GM21529 (cell line): ENCODE measurements at regions not wholly inside any gene's neighbourhood (a gene's known extent, or its start where the extent isn't known, plus 50 kb on each side); places are given as distances from the start of the nearest gene placed in this dataset.

Experiments
- ATAC-seq: cut with Tn5 transposase; IDR thresholded peaks from one replicate; pipeline ENCODE4 v1.9.1; 2021; ENCODE audit not compliant: unreplicated experiment

- no peak for ATAC-seq
These were observed 79.6 kb upstream of the RNU6ATAC start for GRCh38 chr9:134243778-134244467.

GRCh38 chr9:134245179-134245578 is 80.8 kb upstream of the RNU6ATAC start:
- no peak for ATAC-seq

GRCh38 chr9:134247918-134248631 is 78.2 kb upstream of the RXRA start:
- no peak for ATAC-seq

GRCh38 chr9:134251296-134252069 is 74.8 kb upstream of the RXRA start:
- no peak for ATAC-seq

- no peak for ATAC-seq
These were observed 74.0 kb upstream of the RXRA start for GRCh38 chr9:134252084-134252830.

GRCh38 chr9:134253606-134254205 is 72.5 kb upstream of the RXRA start:
- no peak for ATAC-seq

DNA sequence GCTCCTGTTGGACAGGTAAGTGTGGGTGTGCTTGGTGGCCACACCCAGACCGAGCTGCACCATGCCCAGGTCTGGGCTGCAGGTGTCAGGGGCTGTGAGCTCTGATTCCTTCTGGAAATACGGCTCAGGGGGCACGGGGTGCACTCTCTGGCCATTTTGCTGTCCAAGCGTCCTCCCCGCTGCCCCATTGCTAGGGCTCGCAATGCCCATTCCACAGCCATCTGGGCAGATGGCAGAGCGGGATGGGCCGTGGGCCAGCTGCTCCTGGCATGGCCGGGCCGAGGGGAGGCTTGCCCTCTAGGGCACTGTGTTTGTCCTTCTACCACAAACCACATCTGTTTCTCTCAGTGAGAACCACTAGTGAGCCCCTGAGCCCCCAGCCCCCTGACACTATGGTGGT is 67.9 kb upstream of the RXRA start:
- no peak for ATAC-seq

DNA sequence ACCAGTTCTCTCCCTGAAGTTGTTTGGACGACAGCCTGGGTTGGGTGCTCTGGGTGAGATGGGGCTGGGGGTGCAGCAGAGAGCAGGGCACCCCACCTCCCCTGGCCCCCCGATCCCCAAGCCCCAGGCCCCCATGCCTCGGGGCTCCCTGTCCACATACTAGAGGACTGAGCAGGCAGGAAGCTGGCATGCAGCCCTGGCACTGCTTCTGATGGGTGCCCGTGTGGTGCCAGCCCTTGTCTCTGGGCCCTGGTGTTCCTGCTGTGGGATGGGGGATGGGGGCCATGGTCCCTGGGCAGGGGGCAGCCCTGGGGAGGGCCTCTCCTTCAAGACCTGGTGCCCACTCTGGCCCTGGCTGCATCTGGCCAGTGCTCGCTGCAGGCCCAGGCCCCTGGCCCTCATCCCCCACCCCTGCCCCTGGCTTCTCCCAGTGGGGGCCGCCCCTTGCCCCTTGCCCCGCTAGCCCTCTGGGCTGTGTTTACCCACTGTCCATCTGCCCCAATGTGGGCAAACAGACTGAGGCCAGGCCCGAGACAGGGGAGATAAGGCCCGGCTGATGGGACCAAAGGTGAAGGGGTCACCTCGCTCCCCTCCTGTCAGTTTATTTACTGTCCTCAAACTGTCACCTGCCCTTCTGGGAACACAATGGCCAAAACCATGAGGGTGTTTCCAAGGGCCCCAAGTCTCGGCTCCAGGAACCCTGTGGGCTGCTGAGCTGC is 67.3 kb upstream of the RXRA start:
- ATAC-seq: no peak

DNA sequence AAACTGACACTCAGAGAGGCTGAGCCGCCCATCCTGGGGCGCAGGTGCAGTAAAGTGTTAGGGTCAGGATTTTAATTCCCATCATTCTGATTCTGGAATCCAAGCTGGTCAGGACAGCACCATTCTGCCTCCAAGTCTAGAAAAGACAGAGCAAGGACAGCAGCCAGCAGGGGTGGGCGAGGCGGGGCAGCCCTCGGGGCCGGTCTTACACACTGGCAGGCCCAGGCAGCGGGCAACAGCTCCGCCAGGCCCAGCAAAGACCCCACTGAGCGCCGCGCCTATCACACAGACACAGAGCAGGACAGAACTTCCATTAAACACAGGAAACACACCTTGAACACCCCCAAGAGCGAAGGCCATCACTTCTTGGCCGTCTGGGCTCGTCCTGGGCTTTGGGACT is 66.5 kb upstream of the RXRA start:
- no peak for ATAC-seq

DNA sequence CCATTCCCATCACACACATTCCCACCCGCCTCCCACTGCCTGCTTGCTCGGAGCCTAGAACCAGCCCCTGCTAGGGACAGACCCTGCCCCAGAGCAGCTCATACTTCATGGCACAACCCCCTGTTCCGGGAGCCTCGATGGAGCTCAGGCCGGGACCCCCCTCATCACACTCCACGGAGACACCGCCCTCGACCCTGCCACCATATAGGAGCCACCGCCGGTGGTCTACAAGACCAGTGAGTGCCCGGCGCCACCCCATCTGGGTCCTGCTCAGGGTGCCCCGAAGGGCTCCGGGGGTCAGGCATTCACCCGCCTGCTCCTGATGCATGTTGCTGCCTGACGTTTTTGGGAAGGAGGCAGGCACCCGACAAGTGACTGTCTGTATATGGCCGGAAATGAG is 65.5 kb upstream of the RXRA start:
- ATAC-seq: no peak

- ATAC-seq: no peak
These were observed 64.2 kb upstream of the RXRA start for GRCh38 chr9:134262035-134262434.

DNA sequence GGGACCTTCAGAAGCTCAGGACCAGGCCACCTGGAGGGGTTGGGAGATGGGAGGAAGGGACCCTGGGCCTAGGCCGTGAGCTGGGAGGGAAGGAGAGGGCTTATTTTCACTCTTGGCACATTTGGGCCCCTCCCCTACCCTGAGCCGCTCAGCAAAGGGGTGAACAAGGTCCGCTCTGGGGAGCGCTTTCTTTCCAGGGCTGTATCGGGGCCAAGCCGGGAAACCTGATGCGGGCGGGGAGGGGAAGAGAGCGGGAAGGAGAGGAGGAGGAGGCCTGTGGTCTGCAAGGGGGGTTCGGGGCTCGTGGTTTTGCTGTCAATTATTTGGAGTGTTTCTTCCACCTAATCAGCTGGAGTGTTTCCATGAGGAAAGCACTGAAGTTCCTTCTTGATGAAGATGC is 62.7 kb upstream of the RXRA start:
- no peak for ATAC-seq

DNA sequence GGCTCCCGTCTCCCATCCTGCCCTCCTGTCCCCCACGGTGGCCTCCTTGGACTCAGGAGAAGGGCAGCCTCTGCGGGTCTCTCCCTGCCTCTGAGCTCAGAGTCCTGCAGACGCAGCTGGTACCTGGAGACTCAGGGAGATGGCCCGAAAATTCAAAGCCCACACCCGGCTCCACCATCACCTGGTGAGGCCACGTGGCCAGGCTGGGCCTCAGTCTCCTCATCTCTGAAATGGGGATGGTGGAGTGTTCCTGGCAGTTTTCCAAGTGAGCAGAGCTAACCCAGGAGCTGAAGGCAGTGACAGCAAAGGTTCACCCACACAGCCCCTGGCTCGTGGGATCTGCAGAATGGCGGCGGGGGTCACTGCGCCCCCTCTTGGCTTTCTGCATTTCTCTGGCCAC is 62.1 kb upstream of the RXRA start:
- no peak for ATAC-seq

DNA sequence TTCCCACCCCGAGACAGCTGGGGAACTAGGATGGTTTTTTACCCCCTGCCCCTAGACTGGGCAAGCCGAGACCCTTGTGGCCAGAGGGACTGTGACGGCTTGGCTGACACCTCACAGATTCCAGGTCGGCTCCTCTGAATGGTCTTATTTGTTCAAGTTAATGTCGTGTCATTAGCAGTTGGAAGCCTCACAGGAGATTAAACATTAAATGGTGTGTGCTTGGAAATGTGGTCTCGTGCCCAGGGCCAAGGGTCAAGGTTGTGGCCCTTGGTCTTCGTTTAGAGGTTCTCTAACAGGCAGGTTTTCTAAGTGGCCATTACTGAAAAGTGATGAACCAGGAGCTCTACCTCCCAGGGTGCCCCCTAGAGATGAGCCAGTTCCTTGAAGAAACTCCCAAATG is 61.2 kb upstream of the RXRA start:
- no peak for ATAC-seq

DNA sequence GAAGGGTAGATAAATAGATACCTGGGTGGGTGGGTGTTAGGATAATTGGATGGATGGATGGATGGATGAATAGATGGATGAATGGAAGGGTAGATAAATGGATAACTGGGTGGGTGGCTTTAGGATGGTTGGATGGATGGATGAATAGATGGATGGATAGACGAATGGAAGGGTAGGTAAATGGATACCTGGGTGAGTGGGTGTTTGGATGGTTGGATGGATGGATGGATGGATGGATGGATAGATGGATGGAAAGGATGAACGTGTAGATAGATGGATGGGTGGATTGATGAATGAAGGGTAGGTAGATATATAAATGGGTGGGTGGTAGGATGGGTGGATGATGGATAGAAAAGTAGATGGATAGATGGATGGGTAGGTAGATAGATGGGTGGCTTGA is 59.8 kb upstream of the RXRA start:
- ATAC-seq: no peak

GRCh38 chr9:134267305-134267880 is 58.9 kb upstream of the RXRA start:
- ATAC-seq: no peak

DNA sequence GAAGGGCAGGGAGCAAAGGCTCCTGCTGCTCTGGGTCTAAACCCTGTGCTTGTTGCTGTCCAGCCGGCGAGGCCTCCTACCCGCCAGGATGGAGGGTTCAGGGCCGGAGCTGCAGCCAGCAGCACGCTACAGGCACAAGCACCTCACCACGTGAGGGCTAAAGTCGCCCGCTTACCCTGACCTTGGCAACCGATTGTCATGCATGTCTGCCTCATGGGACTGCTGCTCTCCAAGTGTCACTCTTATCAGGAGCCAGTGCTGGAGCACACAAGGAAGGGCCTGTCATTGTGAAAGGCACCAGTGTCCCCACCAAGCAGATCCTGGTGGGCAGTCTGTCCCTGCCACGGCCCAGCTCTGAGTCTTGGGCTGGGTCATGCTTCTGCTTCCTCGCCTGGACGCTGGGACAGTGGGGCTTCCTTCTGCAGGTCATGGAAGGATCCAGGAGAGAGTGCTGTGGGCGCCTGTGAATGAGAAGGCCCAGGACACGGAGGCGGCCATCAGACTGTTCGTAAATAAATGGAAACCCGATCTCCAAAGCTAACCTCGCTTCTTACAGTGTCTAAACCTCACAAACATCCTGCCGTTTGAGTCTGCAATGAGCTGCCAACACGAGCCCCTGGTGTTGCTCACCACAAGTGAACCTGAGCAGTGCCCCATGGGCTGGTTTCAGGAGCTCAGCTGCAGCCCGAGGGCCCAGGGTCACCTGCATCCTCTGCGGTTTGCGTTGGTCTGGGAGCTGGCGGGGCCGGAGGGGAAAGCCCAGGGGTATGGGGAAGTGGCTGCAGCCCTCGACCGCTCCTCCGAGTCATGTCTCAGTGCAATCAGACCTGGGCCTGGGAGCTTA is 58.2 kb upstream of the RXRA start:
- ATAC-seq: peak; percentile 74

DNA sequence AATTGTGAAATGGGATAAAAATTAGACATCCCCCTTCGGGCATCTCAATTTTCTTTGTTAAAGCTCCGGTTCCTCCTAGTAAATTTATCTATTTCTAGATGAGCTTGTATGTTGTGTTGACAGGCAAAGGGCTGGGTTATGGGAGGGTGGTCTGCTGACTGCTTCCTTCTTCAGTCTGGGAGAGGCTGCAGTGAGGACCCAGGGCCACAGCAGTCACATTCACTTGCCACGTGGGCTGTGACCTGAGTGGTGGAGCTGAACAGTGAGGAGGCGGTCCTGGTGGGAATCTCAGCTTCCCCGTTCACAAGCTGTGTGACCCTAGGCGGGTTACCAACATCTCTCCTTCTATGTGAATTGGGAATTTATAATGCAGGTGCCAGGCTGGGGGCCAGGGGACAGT is 57.5 kb upstream of the RXRA start:
- ATAC-seq: no peak
